Heart left ventricle (tissue), 13 donors: ENCODE measurements at regions not wholly inside any gene's neighbourhood (a gene's known extent, or its start where the extent isn't known, plus 50 kb on each side); places are given as distances from the start of the nearest gene placed in this dataset.

ENCODE experiments used
- CTCF ChIP-seq, 12 donors: fragments of 200-600 bp; sonication (generic) in 4 of 12; IDR thresholded peaks; one replicate each; pipeline versions ENCODE4 v1.5.0 to v1.8.0; 2018 to 2022; ENCODE audit warnings: antibody characterized with exemption in 12 of 12, mild to moderate bottlenecking in 5 of 12
- POLR2A ChIP-seq, 2 donors: fragments of 450-650 bp; IDR thresholded peaks; one replicate each; pipeline ENCODE4 v1.6.1; 2017; ENCODE audit warnings: antibody characterized with exemption in 2 of 2, mild to moderate bottlenecking in 2 of 2, moderate library complexity in 2 of 2
- donor health status: ischemic (EF 13 %, LVEDD 7.1; RV severe dilation, severe dysfunction).
- donor health status: DM: no; HTN: yes; CAD: no.
- donor health status: DM: no; HTN: no; CAD: no.
- donor health status: ischemic (EF 25% LVEDD 6.9; RV normal size, moderate dysfunction).
- donor health status: ischemic (EF 25% LVEDD 5.7; RV mildly dilated, moderate dysfunction).
- donor health status: ischemic (EF 35%, LVEDD 5.7; RV mildly dilated, moderate dysfunction).
- donor health status: nonischemic (EF 11% LVEDD 7.7; RV severe dilation, severe dysfunction).
- donor health status: DM: yes; HTN: yes; CAD: no.
- donor health status: PGD.
- donor health status: ischemic (EF 29% LVEDD 5.4; RV normal size, mild dysfunction).
- donor health status: nonischemic (EF 23%, LVEDD 6.1; RV moderate dilation, normal function).

DNA sequence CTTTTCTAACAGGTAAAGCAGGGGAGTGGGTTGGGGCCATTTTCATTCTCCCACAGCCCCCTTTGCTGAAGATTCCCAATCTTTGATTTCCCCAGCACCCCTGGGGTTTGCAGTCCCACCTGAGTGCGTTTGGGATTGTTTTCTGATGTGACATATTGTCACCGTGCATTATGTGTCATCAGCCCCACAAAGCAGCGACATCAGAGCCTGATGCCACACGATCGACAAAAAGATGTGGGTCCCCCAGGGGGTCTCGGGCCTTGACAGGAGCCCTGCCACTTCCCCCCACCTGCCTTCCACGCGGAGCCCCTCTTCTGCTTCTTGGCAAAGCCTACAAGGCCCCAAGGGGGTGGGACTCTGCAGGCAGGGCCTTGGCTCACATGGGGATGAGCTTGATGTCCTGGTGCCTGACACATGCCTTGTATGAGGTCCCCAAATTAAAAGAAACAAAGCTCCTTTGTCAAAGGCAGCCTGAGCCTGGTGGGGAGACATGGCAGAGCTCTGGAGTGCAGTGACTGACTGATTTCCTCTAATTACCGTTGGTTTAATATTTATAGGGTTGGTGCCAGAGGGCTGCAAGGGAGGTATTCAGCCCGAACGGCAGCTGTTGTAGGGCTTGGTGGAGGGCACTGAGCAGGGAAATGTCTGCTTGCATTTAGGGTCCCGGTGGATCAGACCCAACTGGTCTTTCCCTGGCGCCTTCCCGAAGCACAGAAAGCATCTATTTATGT lies 149.2 kb downstream of the MIAT start:
- no peak for TF ChIP-seq CTCF (IDR thresholded peaks at IDR 0.05)
- no peak for TF ChIP-seq POLR2A (IDR thresholded peaks at IDR 0.05)
